GM19467 (cell line): ENCODE measurements at regions not wholly inside any gene's neighbourhood (a gene's known extent, or its start where the extent isn't known, plus 50 kb on each side); places are given as distances from the start of the nearest gene placed in this dataset.

Source experiments
- ATAC-seq: cut with Tn5 transposase; IDR thresholded peaks from one replicate; pipeline ENCODE4 v1.9.1; 2021; ENCODE audit warnings: mild to moderate bottlenecking, moderate library complexity; ENCODE audit not compliant: unreplicated experiment

DNA sequence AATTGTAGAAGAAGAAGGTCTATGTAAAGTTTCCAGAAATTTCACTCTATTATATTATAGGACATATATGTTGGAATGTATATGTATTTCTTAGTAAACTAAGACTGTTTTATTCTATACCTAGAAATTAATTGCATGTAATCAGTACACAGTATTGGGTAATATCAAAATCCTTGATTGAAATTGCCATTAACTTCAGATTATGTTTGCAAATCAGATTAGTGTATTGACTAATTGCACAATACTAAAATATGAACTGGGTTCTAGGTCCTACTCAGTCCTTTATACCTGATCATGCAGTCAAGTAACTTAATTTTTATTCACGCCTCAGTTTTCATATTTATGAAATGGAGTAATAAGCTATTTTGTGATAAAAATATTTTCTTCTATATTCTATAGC lies 950.3 kb upstream of the ADGRL3 start:
- ATAC-seq, result no peak

DNA sequence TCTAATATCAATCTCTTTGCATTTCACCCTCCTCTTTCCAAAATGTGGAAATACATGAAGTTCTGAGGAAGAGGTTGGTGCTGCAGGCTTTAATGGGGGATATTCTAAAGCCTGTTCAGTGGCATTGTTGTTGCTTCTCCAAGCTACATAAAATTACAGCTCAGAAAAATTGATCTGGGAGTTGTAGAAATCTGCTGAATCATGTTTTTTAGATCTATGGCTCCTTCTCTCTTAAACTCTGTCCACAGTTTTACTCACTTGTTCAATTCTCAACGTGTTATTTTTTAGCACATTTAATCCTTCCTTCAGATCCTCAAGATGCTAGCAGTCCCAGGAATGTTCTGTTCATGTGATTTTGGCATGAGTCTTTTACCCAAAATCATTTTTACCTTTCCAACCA lies 949.5 kb upstream of the ADGRL3 start:
- no peak for ATAC-seq

GRCh38 chr4:60259781-60260180 lies 940.3 kb upstream of the ADGRL3 start:
- ATAC-seq, result no peak

GRCh38 chr4:60266505-60266904 lies 933.6 kb upstream of the ADGRL3 start:
- ATAC-seq, result no peak

GRCh38 chr4:60296386-60296785 lies 903.7 kb upstream of the ADGRL3 start:
- no peak for ATAC-seq

- ATAC-seq, result no peak
Observed at GRCh38 chr4:60313611-60314178, 886.4 kb upstream of the ADGRL3 start.

- ATAC-seq, result no peak
Observed at GRCh38 chr4:60314416-60314815, 885.7 kb upstream of the ADGRL3 start.

GRCh38 chr4:60315586-60315985 lies 884.5 kb upstream of the ADGRL3 start:
- no peak for ATAC-seq

DNA sequence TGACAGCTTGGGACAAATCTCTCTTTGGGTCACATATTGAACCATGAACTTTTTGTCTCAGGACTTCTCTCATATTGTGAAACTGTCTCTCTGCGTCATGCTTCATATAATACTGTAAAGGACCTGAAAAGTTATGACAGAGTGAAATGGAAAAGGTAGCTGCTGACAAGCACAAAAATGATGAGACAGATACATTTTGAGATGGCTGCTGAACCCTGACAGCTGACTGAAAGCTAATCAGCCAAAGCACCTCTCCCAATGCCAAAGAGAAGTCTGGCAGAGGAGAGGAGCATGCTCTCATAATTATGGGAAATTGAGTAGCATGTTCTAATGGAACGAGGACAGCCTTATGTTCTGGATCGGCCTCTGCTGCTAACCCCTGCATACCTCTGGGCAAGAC lies 873.4 kb upstream of the ADGRL3 start:
- no peak for ATAC-seq

GRCh38 chr4:60327651-60328050 lies 872.5 kb upstream of the ADGRL3 start:
- ATAC-seq, result no peak

GRCh38 chr4:60344908-60345307 lies 855.2 kb upstream of the ADGRL3 start:
- no peak for ATAC-seq

- no peak for ATAC-seq
Observed at GRCh38 chr4:60345392-60345791, 854.7 kb upstream of the ADGRL3 start.

DNA sequence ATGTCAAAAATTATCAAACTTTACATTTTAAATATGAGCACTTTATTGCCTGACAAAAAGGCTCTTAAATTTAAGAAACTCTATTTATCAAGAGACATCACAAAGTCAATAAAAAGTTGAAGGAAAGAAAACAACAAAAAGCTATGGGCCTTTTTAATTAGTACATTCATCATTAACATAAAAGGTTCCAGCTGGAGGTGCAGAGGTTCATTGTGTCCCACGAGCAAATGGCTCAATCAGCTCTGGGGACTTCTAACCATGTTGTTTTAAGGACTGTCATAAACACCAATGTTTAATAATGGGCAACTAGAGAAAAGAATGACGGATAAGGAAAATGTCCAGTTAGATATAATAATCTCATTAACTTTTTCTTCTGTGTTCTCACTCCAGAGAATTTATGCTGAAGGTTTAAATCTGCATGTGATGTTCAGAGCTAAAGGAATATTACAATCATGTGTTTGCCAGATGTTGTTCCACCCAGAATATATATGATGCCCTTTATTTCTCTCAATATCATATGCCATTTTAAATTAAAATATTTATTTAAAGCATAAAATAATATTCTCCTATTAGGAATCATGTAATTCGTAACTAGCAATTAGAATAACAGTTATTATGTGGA lies 840.3 kb upstream of the ADGRL3 start:
- ATAC-seq, result no peak

DNA sequence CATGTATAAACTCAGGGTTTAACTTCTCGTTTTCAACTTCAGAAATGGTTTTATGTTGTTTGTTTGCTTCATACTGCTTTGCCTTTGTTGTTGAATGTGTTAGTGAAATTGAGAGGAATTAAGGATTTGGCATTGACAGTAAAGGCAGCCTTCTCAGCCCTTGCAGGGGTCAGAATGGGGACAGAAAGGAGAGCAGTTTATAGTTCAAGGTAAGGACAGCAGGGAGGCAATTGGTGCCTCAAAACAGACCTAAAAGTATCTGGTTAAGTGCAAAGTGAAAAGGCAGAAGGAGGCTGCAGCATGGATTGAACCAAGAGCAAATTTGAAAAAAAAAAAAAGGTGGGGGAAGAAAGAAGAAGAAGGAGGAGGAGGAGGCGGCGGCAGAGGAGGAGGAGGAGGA lies 835.0 kb upstream of the ADGRL3 start:
- no peak for ATAC-seq

- ATAC-seq, result no peak
Observed at GRCh38 chr4:60366661-60367060, 833.5 kb upstream of the ADGRL3 start.

- ATAC-seq, result no peak
Observed at GRCh38 chr4:60368986-60369385, 831.1 kb upstream of the ADGRL3 start.

DNA sequence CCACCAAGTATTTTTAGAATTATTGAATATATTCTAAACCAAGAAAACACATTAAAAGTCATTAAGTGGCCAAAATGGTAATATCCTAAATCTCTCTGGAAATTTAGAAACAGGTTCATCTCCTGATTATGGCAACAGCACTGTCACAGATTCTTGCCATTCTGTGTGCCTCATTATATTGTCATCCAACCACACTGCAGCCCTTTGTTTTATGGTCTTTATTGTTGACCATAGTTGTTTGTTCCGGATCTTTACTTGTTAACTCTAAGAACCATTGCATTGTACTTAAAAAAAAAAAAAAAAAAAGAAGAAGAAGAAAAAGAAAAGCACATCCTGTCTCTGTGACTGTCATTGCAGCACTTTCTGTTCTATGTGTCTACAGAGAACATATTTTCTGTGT lies 822.1 kb upstream of the ADGRL3 start:
- no peak for ATAC-seq

- ATAC-seq, result no peak
Observed at GRCh38 chr4:60384516-60384915, 815.6 kb upstream of the ADGRL3 start.

- ATAC-seq, result no peak
Observed at GRCh38 chr4:60389633-60390032, 810.5 kb upstream of the ADGRL3 start.

DNA sequence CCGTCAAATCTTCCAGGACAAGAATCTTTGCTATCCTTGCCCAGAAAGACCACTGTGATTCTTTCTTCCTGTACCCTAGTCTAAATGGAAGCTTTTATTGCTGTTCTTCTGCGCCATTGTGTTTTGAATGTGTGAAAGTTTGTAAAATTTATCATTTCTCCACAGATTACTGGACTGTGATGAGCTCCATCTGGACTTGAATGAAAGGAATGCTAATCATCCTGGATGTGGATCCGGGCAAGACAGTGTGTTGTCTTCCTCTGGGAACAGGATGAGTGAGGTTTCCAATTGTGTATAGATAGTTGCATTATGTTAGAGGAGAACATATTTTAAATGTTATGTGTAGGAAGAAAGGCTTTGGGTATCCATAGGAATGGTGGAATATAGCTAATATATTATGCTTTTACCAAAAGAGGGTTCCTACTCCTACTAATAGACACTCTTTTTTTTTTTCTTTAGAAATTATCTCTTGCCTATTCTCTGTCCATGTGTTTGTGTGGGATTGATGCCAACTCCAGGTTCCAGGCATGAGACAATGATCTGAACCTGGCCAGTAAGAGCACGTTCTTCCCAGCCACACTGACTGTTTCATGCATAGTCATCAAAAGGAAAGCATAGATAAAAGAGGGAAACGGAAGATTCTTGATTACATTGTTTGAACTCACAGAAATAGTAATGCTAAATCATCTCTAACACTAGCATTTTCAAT lies 803.6 kb upstream of the ADGRL3 start:
- ATAC-seq, result no peak

DNA sequence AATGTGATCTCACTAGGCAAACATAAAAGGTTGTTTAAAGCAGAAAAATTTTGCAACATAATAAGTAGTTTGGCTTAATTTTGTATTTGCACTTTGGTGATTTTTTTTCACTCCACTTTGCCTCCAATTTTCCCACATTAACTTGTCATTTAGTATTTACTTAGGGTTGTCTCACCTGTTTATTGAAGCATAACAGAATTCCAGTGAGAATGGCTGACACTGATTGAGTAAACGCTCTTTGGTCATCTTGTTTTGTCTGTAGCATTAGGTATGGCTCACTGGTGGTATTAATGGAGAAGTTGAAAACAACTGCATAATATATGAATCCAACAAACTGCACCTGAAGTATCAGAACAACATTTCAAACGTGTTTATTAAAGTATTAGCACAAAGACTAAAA lies 799.5 kb upstream of the ADGRL3 start:
- ATAC-seq, result no peak

GRCh38 chr4:60404027-60404426 lies 796.1 kb upstream of the ADGRL3 start:
- no peak for ATAC-seq

GRCh38 chr4:60422439-60422838 lies 777.7 kb upstream of the ADGRL3 start:
- no peak for ATAC-seq
